ENCODE measurements at regions not wholly inside any gene's neighbourhood (a gene's known extent, or its start where the extent isn't known, plus 50 kb on each side); places are given as distances from the start of the nearest gene placed in this dataset.

GRCh38 chr1:221084681-221085080 lies 205.4 kb downstream of the HLX start:
- TF ChIP-seq CTCF (IDR thresholded peaks at IDR 0.05) (no peak), POLR2A (IDR thresholded peaks at IDR 0.05) (no peak)

All from body of pancreas (tissue), 4 donors.